Spleen (tissue), 11 donors: ENCODE measurements at regions not wholly inside any gene's neighbourhood (a gene's known extent, or its start where the extent isn't known, plus 50 kb on each side); places are given as distances from the start of the nearest gene placed in this dataset.

Experiments
- DNase-seq: peaks from one replicate; pipeline ENCODE4 v3.0.0-alpha.2; 2020
- H3K27ac ChIP-seq, 8 donors: fragments of 200-600 bp; sonication (generic) in 7 of 8; 1 replicate in 4 of 8; 2 replicates in 4 of 8; pipeline versions ENCODE4 v1.5.0 to v1.8.0; 2016 to 2021; ENCODE audit warnings: inconsistent platforms in 4 of 8, mild to moderate bottlenecking in 4 of 8, moderate library complexity in 1 of 8
- H3K27me3 ChIP-seq, 7 donors: fragments of 200-600 bp; sonication (generic) in 6 of 7; replicated peaks in 1 of 7; 1 replicate in 4 of 7; 2 replicates in 3 of 7; pipeline versions ENCODE4 v1.5.0 to v1.8.0; 2016 to 2021; ENCODE audit warnings: inconsistent platforms in 3 of 7, mild to moderate bottlenecking in 1 of 7
- H3K36me3 ChIP-seq, 6 donors: fragments of 200-600 bp; sonication (generic) in 5 of 6; 1 replicate in 4 of 6; 2 replicates in 2 of 6; pipeline versions ENCODE4 v1.5.0 to v1.8.0; 2016 to 2021; ENCODE audit warnings: inconsistent platforms in 2 of 6
- H3K4me1 ChIP-seq, 6 donors: fragments of 200-600 bp; sonication (generic) in 5 of 6; 1 replicate in 3 of 6; 2 replicates in 3 of 6; pipeline versions ENCODE4 v1.5.0 to v1.8.0; 2016 to 2021; ENCODE audit warnings: inconsistent platforms in 3 of 6
- H3K4me3 ChIP-seq, 8 donors: fragments of 200-600 bp; sonication (generic) in 7 of 8; 1 replicate in 4 of 8; 2 replicates in 4 of 8; pipeline versions ENCODE4 v1.5.0 to v1.8.0; 2016 to 2021; ENCODE audit warnings: inconsistent platforms in 4 of 8, mild to moderate bottlenecking in 4 of 8, moderate library complexity in 2 of 8
- H3K9me3 ChIP-seq, 8 donors: fragments of 200-600 bp; sonication (generic) in 7 of 8; 1 replicate in 4 of 8; 2 replicates in 4 of 8; pipeline versions ENCODE4 v1.5.0 to v1.8.0; 2016 to 2021; ENCODE audit warnings: inconsistent platforms in 4 of 8
- CTCF ChIP-seq, 11 experiments: fragments of 200-600 bp in 7 of 11; fragments of 450-650 bp in 4 of 11; sonication (generic) in 4 of 11; IDR thresholded peaks in 8 of 11; conservative IDR thresholded peaks in 3 of 11; 1 replicate in 7 of 11; 2 replicates in 4 of 11; pipeline versions ENCODE4 v1.4.0 to v1.8.0; 2016 to 2021; ENCODE audit warnings: antibody characterized with exemption in 11 of 11, inconsistent platforms in 4 of 11, mild to moderate bottlenecking in 1 of 11
- POLR2A ChIP-seq, 3 donors: fragments of 450-650 bp; IDR thresholded peaks; one replicate each; pipeline ENCODE4 v1.5.1; 2017; ENCODE audit warnings: antibody characterized with exemption in 3 of 3, mild to moderate bottlenecking in 1 of 3
- POLR2AphosphoS5 ChIP-seq, 3 donors: sonication (generic); formaldehyde crosslinking; IDR thresholded peaks; one replicate each; pipeline ENCODE4 v1.5.1; 2017; ENCODE audit warnings: antibody characterized with exemption in 3 of 3
- WGBS, 5 donors: extraction: QIAGEN DNeasy Blood & Tissue Kit in 3 of 5; methylation state at CpG; one replicate each; pipeline versions ENCODE4 v1.1.5 to v1.1.7; 2013 to 2018; 5-methylcytosine and 5-hydroxymethylcytosine counted together
- intact Hi-C: fragments of 100-400 bp; cut with DNase I; formaldehyde crosslinking; loops from one replicate; pipeline ENCODE4 v1.15.0; 2023; ENCODE audit warnings: low total_unique reads
- donor health status: healthy with polysubstance abuse.
- donor health status: DM: no; HTN: no; CAD: no; lungs with moderate emphysema.
- donor health status: DM: no; HTN: no; CAD: no.
- donor health status: Bipolar disorder and iron deficiency.
- donor health status: healthy.
- donor health status: DM: no; HTN: no; CAD: no.
- donor health status: DM: yes; HTN: yes; CAD: no.

GRCh38 chr9:29126783-29127182, 1553.5 kb upstream of the C9orf72 start:
- H3K36me3 ChIP-seq: no peaks in the 10 kb centered on the region
- no peak for TF ChIP-seq CTCF (IDR thresholded peaks at IDR 0.05 in 8 of 11, conservative IDR thresholded peaks at IDR 0.05 in 3 of 11)
- no peak for TF ChIP-seq POLR2A (IDR thresholded peaks at IDR 0.05)
- no peak for TF ChIP-seq POLR2AphosphoS5 (IDR thresholded peaks at IDR 0.05)
- H3K4me3 ChIP-seq: no peak overlapping the region
- H3K4me1 ChIP-seq: no peaks in the 10 kb centered on the region
- no peaks in the 10 kb centered on the region for H3K27me3 ChIP-seq
- no peak for DNase-seq
- peaks cover 0 to 67% (median 52%) of the 10 kb centered on the region in 8 donors for H3K9me3 ChIP-seq
- 64 to 83% (median 79%) methylated on average over 2 of the region's 2 CpGs for WGBS, 5 donors
- intact Hi-C loops: no loop called here
- no peak overlapping the region for H3K27ac ChIP-seq

- Histone ChIP-seq H3K4me3 (no peak overlapping the region), H3K36me3 (no peaks in the 10 kb centered on the region), H3K4me1 (no peaks in the 10 kb centered on the region), H3K27ac (no peak overlapping the region), H3K9me3 (peaks cover 0 to 64% (median 58%) of the 10 kb centered on the region in 8 donors), H3K27me3 (no peaks in the 10 kb centered on the region)
- 54 to 77% (median 67%) methylated on average over 1 of the region's 1 CpG for WGBS, 5 donors
- TF ChIP-seq POLR2AphosphoS5 (IDR thresholded peaks at IDR 0.05) (no peak), CTCF (IDR thresholded peaks at IDR 0.05 in 8 of 11, conservative IDR thresholded peaks at IDR 0.05 in 3 of 11) (no peak), POLR2A (IDR thresholded peaks at IDR 0.05) (no peak)
- no peak for DNase-seq
- intact Hi-C loops: no loop called here
These were observed 1556.5 kb upstream of the C9orf72 start for GRCh38 chr9:29129763-29130162.

- 69 to 98% (median 83%) methylated on average over 1 of the region's 1 CpG for WGBS, 5 donors
- Histone ChIP-seq H3K36me3 (no peaks in the 10 kb centered on the region), H3K27ac (no peak overlapping the region), H3K4me1 (no peaks in the 10 kb centered on the region), H3K27me3 (no peaks in the 10 kb centered on the region), H3K4me3 (no peak overlapping the region), H3K9me3 (peaks cover 0 to 47% (median 31%) of the 10 kb centered on the region in 8 donors)
- intact Hi-C loops: no loop called here
- DNase-seq: no peak
- TF ChIP-seq CTCF (IDR thresholded peaks at IDR 0.05 in 8 of 11, conservative IDR thresholded peaks at IDR 0.05 in 3 of 11) (no peak), POLR2A (IDR thresholded peaks at IDR 0.05) (no peak), POLR2AphosphoS5 (IDR thresholded peaks at IDR 0.05) (no peak)
These were observed 1571.2 kb upstream of the C9orf72 start for GRCh38 chr9:29144476-29144875.

- intact Hi-C loops: no loop called here
- Histone ChIP-seq H3K27me3 (no peaks in the 10 kb centered on the region), H3K4me3 (no peak overlapping the region), H3K27ac (no peak overlapping the region), H3K4me1 (no peaks in the 10 kb centered on the region), H3K36me3 (no peaks in the 10 kb centered on the region), H3K9me3 (peaks cover 0 to 13% (median 0%) of the 10 kb centered on the region in 8 donors)
- 76 to 90% (median 86%) methylated on average over 3 of the region's 3 CpGs for WGBS, 5 donors
- TF ChIP-seq POLR2AphosphoS5 (IDR thresholded peaks at IDR 0.05) (no peak), POLR2A (IDR thresholded peaks at IDR 0.05) (no peak), CTCF (IDR thresholded peaks at IDR 0.05 in 8 of 11, conservative IDR thresholded peaks at IDR 0.05 in 3 of 11) (no peak)
- DNase-seq: no peak
These were observed 1577.3 kb upstream of the C9orf72 start for GRCh38 chr9:29150606-29151005.
